GM18502 (cell line): ENCODE measurements at regions not wholly inside any gene's neighbourhood (a gene's known extent, or its start where the extent isn't known, plus 50 kb on each side); places are given as distances from the start of the nearest gene placed in this dataset.
"Not testable (repeated sequence)": the region's sequence is repeated elsewhere in the genome, so short reads cannot be mapped to it uniquely, and the experiment has no call there.

ENCODE experiments used
- ATAC-seq: cut with Tn5 transposase; IDR thresholded peaks from one replicate; pipeline ENCODE4 v1.9.1; 2021; ENCODE audit warnings: mild to moderate bottlenecking; ENCODE audit not compliant: unreplicated experiment, poor library complexity

- no peak for ATAC-seq
These were observed 72.1 kb downstream of the AKR1C4 start for GRCh38 chr10:5268743-5269142.

- ATAC-seq = no peak
These were observed 73.2 kb downstream of the AKR1C4 start for GRCh38 chr10:5269791-5270190.

GRCh38 chr10:5271526-5271925 is 74.9 kb downstream of the AKR1C4 start:
- no peak for ATAC-seq

- ATAC-seq = no peak
These were observed 75.6 kb downstream of the AKR1C4 start for GRCh38 chr10:5272065-5272803.

- no peak for ATAC-seq
These were observed 78.2 kb downstream of the AKR1C4 start for GRCh38 chr10:5274795-5275194.

- no peak for ATAC-seq
These were observed 83.4 kb upstream of the UCN3 start for GRCh38 chr10:5281356-5281755.

- no peak for ATAC-seq
These were observed 82.6 kb upstream of the UCN3 start for GRCh38 chr10:5282137-5282536.

- ATAC-seq = peak; percentile 88
These were observed 81.2 kb upstream of the UCN3 start for GRCh38 chr10:5283305-5284158.

- peak; percentile 65 for ATAC-seq
These were observed 80.3 kb upstream of the UCN3 start for GRCh38 chr10:5284311-5285057.

GRCh38 chr10:5285186-5285585 is 79.6 kb upstream of the UCN3 start:
- no peak for ATAC-seq

- no peak for ATAC-seq
These were observed 76.4 kb upstream of the UCN3 start for GRCh38 chr10:5288359-5288758.

- not testable (repeated sequence) for ATAC-seq
These were observed 75.5 kb upstream of the UCN3 start for GRCh38 chr10:5289228-5289627.

GRCh38 chr10:5291501-5292195 is 73.1 kb upstream of the UCN3 start:
- no peak for ATAC-seq

GRCh38 chr10:5292196-5292735 is 72.5 kb upstream of the UCN3 start:
- no peak for ATAC-seq

- ATAC-seq = not testable (repeated sequence)
These were observed 71.8 kb upstream of the UCN3 start for GRCh38 chr10:5292970-5293369.

GRCh38 chr10:5293691-5294550 is 70.8 kb upstream of the UCN3 start:
- ATAC-seq = peak; percentile 47

- ATAC-seq = no peak
These were observed 67.3 kb upstream of the UCN3 start for GRCh38 chr10:5297466-5297865.

- no peak for ATAC-seq
These were observed 66.8 kb upstream of the UCN3 start for GRCh38 chr10:5297996-5298395.

- ATAC-seq = no peak
These were observed 64.8 kb upstream of the UCN3 start for GRCh38 chr10:5299950-5300349.
